HL-60/S4 treated with retinoic acid at 250 ng/mL for 4 days and 3 days (cell line): ENCODE measurements at regions not wholly inside any gene's neighbourhood (a gene's known extent, or its start where the extent isn't known, plus 50 kb on each side); places are given as distances from the start of the nearest gene placed in this dataset.
"Not testable (repeated sequence)": the region's sequence is repeated elsewhere in the genome, so short reads cannot be mapped to it uniquely, and the experiment has no call there.

Experiments
- in situ Hi-C: fragments of 300-500 bp; cut with MboI; formaldehyde crosslinking; loops from 2 replicates; pipeline ENCODE4 v1.7.0; 2022; ENCODE audit warnings: low sequenced_read_pairs

DNA sequence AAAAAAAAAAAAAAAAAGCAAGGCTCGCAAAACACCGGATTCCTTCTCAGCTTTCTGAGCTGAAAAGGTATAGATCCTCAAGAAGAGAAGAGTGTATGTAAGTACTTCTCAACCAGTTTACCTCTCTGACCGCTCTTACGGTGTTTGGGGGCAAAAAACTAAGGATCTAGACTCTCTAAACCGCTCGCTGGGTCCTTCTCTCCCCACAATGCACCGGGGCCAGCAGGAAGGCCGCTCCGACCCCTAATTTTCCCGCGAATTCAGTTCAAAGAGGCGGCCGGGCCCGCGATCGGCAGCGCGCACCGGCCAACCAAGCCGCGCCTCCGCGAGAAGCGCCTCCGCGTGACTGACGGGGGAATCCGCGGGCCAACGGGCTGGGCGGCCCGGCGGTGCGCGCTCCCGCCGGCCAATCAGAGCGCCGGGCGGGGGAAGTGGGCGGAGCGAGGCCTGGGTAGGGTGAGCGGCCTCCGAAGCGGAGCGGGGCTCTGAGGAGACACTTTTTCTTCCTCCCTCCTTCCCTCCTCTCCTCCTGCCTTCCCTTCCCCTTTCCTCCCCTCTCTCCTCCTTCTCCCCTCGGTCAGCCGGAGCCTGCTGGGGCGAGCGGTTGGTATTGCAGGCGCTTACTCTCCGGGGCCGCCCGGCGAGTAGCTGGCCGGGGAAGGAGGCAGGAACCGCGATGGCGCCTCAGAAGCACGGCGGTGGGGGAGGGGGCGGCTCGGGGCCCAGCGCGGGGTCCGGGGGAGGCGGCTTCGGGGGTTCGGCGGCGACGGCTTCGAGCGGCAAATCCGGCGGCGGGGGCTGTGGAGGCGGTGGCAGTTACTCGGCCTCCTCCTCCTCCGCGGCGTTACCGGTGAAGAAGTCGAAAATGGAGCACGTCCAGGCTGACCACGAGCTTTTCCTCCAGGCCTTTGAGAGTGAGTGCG is 93.0 kb downstream of the CRLF3 start:
- in situ Hi-C loops = not testable (repeated sequence)

DNA sequence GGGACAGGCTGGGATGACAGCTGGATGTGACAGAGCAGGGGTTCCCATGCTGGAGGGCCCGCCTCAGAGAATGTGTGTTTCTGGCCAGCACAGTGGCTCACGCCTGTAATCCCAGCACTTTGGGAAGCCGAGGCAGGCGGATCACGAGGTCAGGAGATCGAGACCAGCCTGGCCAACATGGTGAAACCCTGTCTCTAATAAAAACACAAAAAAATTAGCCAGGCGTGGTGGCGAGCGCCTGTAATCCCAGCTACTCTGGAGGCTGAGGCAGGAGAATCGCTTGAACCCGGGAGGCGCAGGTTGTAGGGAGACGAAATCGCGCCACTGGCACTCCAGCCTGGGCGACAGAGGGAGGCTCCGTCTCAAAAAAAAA is 93.7 kb downstream of the CRLF3 start:
- in situ Hi-C loops = not testable (repeated sequence)

GRCh38 chr17:30730171-30730836 is 94.2 kb downstream of the CRLF3 start:
- in situ Hi-C loops = not testable (repeated sequence)

- in situ Hi-C loops = not testable (repeated sequence)
These were observed 94.9 kb downstream of the CRLF3 start for GRCh38 chr17:30729471-30730170.

- in situ Hi-C loops = not testable (repeated sequence)
These were observed 97.0 kb downstream of the CRLF3 start for GRCh38 chr17:30727517-30727916.

- in situ Hi-C loops = not testable (repeated sequence)
These were observed 97.8 kb downstream of the CRLF3 start for GRCh38 chr17:30726734-30727133.

- in situ Hi-C loops = not testable (repeated sequence)
These were observed 98.2 kb downstream of the CRLF3 start for GRCh38 chr17:30726310-30726709.

GRCh38 chr17:30724034-30724650 is 100.3 kb downstream of the CRLF3 start:
- in situ Hi-C loops = loop anchor here (25.0 kb wide), 3 partner anchors 237 to 612 kb away; partner anchors contain the start of genes GOSR1, NSRP1 and TMIGD1

DNA sequence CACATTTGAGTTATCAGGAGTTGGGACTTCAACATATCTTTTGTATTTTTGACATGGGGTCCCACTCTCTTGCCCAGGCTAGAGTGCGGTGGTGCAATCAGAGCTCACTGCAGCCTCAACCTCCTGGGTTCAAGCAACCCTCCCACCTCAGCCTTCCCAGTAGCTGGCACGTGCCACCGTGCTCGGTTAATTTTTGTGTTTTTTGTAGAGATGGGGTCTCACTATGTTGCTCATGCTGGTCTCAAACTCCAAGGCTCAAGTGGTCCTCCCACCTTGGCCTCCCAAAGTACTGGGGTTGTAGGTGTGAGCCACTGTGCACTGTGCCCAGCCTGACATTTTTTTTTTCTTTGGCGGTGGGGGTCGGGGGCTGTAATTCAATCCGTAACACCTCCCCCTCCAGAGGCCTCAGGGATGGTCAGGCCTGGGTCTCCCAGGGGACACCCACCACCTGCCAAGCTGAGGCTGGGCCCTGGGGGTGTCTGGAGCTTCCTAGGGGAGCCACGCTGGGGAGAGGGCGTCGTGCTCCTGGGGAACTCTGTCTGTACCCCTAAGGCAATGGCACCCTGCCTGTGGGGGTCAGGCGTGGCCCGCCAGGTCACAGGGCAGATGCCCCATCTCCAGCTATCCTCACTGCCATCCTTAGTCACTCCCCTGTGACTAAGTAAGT is 102.2 kb downstream of the CRLF3 start:
- in situ Hi-C loops = loop anchor here (25.0 kb wide), 3 partner anchors 235 to 610 kb away; partner anchors contain the start of genes GOSR1, NSRP1 and TMIGD1

GRCh38 chr17:30720971-30721370 is 103.5 kb downstream of the CRLF3 start:
- in situ Hi-C loops = loop anchor here (25.0 kb wide), 3 partner anchors 234 to 609 kb away; partner anchors contain the start of genes GOSR1, NSRP1 and TMIGD1

DNA sequence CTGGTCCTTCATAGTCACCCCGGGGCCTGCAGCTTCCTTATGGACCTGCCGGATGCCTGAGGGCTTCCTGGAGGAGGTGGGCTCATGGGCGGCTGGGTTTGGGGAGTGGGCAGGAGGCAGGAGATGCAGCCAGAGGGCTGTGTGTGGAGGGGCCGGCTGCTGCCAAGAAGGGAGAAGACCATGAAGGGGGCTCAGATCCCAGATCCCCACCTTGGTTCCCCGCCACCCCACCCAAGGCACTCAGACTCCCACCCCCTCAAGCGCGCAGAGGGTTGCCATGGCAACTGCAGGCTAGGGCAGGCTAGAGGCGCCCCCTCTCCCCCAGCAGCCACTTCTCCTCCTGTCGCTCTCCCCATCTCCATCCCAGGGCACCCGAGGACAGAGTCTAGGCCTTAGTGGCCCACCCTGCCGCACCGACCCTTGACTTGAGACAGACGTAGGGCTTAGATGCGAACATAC is 104.5 kb downstream of the CRLF3 start:
- in situ Hi-C loops = loop anchor here (25.0 kb wide), 3 partner anchors 233 to 608 kb away; partner anchors contain the start of genes GOSR1, NSRP1 and TMIGD1

DNA sequence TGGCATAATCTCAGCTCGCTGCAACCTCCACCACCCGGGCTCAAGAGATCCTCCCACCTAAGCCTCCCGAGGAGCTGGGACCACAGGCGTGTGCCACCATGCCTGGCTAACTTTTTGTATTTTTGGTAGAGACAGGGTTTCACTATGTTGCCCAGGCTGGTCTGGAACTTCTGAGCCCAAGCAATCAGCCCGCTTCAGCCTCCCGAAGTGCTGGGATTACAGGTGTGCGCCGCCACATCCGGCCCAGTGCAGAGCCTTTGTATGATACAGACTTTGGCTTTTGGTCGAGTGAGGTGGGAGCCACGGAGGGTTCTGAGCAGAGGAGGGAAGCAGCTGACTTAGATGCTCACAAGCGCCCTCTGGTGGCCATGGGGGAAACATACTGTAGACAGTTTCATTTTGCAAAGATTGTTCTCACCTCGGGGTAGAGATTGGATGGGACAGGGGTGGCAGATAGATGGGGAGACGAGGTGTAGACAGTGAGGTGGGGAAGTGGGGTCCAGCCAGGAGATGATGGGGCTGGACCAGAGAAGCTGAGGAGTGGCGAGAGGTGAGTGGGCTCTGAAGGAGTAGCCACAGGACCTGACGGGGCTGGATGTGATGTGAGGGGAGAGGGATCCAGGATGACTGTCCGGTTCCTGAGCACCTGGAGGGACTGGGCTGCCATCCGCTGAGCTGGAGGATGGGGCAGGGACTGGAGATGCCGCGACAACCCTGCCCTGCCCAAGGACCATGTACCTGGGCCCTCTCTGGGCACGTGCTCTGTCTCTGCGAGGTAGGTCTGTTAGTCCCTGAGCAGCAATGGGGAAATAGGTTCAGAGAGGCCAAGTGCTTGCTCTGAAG is 105.1 kb downstream of the CRLF3 start:
- in situ Hi-C loops = loop anchor here (25.0 kb wide), 3 partner anchors 232 to 607 kb away; partner anchors contain the start of genes GOSR1, NSRP1 and TMIGD1

DNA sequence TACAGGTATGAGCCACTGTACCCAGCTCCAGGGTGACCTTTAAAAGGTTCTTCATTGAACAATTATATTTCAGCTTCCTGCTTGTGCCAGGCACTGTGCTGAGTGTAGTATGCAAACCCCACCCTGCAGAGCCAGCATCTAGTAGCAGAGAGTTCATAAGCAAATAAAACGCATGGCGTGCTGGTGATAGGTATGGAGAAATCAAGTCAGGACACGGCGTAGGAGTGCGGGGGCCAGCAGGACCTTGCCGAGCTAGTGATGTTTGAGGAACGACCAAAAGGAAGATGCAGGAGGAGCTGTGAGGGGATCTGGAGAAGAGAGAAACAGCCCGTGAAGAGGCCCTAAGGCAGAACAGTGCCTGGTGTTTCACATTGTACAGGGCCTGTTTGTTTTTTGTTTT is 105.8 kb downstream of the CRLF3 start:
- in situ Hi-C loops = loop anchor here (25.0 kb wide), 3 partner anchors 231 to 606 kb away; partner anchors contain the start of genes GOSR1, NSRP1 and TMIGD1

- in situ Hi-C loops = loop anchor here (25.0 kb wide), 3 partner anchors 231 to 606 kb away; partner anchors contain the start of genes GOSR1, NSRP1 and TMIGD1
These were observed 106.4 kb downstream of the CRLF3 start for GRCh38 chr17:30718099-30718447.

DNA sequence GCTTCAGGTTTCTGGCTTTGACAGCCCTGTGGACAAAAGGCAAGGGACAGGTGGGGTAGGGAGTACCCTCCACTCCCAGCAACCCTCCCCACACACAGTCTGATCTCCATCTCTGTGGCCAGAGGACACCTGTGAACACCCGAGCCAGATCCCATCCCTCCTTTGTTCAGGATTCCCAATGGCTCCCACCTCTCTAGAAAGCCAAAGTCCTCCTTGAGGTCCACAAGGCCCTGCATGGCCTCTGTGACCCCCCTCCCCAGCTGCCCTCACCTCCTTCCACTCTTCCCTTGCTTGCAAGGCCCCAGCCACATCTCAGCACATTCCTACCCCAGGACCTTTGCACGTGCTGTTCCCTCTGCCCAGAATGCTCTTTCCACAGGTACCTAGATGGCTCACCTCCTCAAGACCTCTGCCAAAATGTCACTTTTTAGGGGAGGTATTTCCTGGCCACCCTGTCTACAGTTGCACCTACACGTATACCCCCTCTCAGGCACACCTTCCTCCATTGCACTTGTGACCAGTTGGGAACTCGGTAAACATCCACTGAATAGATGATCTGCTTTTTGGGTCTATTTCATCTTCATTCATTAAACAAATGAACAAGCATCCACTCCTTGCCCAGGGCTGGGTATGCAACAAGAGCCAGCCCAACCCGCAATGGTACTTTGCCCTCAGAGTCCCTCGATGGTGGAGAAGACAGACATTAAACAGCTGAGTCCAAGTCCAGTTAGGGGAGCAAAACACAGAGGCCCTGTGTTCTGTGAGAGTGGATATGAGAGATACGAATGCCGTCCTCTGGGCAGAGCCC is 107.0 kb downstream of the CRLF3 start:
- in situ Hi-C loops = loop anchor here (25.0 kb wide), 3 partner anchors 230 to 605 kb away; partner anchors contain the start of genes GOSR1, NSRP1 and TMIGD1

GRCh38 chr17:30716461-30717290 is 107.8 kb downstream of the CRLF3 start:
- in situ Hi-C loops = loop anchor here (25.0 kb wide), 3 partner anchors 229 to 604 kb away; partner anchors contain the start of genes GOSR1, NSRP1 and TMIGD1
